Keratinocyte (primary cell): ENCODE measurements at regions not wholly inside any gene's neighbourhood (a gene's known extent, or its start where the extent isn't known, plus 50 kb on each side); places are given as distances from the start of the nearest gene placed in this dataset.

Source experiments
- DNase-seq: peaks from one replicate; pipeline ENCODE4 v3.0.0-alpha.2; 2011; ENCODE audit warnings: low read depth, missing footprints, low spot score
- FAIRE-seq: peaks from 2 replicates; lab custom pipeline; 2011; peaks lifted over from hg19 to GRCh38; lab: Jason Lieb, UNC
- H2AFZ ChIP-seq: 2 replicates; pipeline ENCODE4 v1.6.0; 2012; ENCODE audit warnings: low read length, control low read depth, inconsistent platforms; ENCODE audit not compliant: control insufficient read depth
- H3K27ac ChIP-seq: 2 replicates; pipeline ENCODE4 v1.5.1; 2011; ENCODE audit warnings: low read length; ENCODE audit not compliant: control insufficient read depth, insufficient read depth
- H3K27me3 ChIP-seq: 3 replicates; pipeline ENCODE4 v1.6.0; 2011; ENCODE audit warnings: low read length; ENCODE audit not compliant: control insufficient read depth, insufficient read depth; ENCODE audit errors: extremely low read depth
- H3K36me3 ChIP-seq, 2 experiments: 2 replicates in 1 of 2; 3 replicates in 1 of 2; pipeline ENCODE4 v1.5.1; 2011; ENCODE audit warnings: low read length in 2 of 2, mild to moderate bottlenecking in 1 of 2; ENCODE audit not compliant: control insufficient read depth in 2 of 2, insufficient read depth in 2 of 2; ENCODE audit errors: extremely low read depth in 1 of 2
- H3K4me1 ChIP-seq: 3 replicates; pipeline ENCODE4 v1.5.1; 2011; ENCODE audit warnings: low read length; ENCODE audit not compliant: control insufficient read depth, insufficient read depth; ENCODE audit errors: extremely low read depth
- H3K4me2 ChIP-seq: 3 replicates; pipeline ENCODE4 v1.6.0; 2011; ENCODE audit warnings: low read depth, low read length; ENCODE audit not compliant: control insufficient read depth, insufficient read depth; ENCODE audit errors: extremely low read depth
- H3K4me3 ChIP-seq, 3 experiments: fragments of 200-600 bp in 1 of 3; sonication (generic) in 1 of 3; 2 replicates in 2 of 3; 3 replicates in 1 of 3; pipeline ENCODE4 v1.5.1; 2011 to 2016; ENCODE audit warnings: low read length in 3 of 3, mild to moderate bottlenecking in 3 of 3, control low read depth in 2 of 3, inconsistent platforms in 1 of 3, low read depth in 1 of 3, mixed read lengths in 1 of 3, mixed run types in 1 of 3, moderate library complexity in 1 of 3; ENCODE audit not compliant: control insufficient read depth in 2 of 3, insufficient read depth in 2 of 3; ENCODE audit errors: extremely low read depth in 1 of 3
- H3K79me2 ChIP-seq: 2 replicates; pipeline ENCODE4 v1.6.0; 2012; ENCODE audit warnings: low read length; ENCODE audit not compliant: control insufficient read depth, insufficient read depth
- H3K9ac ChIP-seq: 3 replicates; pipeline ENCODE4 v1.6.0; 2011; ENCODE audit warnings: low read length; ENCODE audit not compliant: control insufficient read depth, insufficient read depth; ENCODE audit errors: extremely low read depth
- H3K9me1 ChIP-seq: 3 replicates; pipeline ENCODE4 v1.6.0; 2011; ENCODE audit warnings: low read length; ENCODE audit not compliant: control insufficient read depth, insufficient read depth; ENCODE audit errors: extremely low read depth
- H3K9me3 ChIP-seq: 2 replicates; pipeline ENCODE4 v1.5.1; 2012; ENCODE audit warnings: low read depth, low read length; ENCODE audit not compliant: control insufficient read depth
- H4K20me1 ChIP-seq: 3 replicates; pipeline ENCODE4 v1.6.0; 2011; ENCODE audit warnings: low read length; ENCODE audit not compliant: control insufficient read depth, insufficient read depth; ENCODE audit errors: extremely low read depth
- EZH2 ChIP-seq: IDR thresholded peaks from one replicate; pipeline ENCODE4 v1.6.1; 2012; ENCODE audit warnings: inconsistent platforms, mild to moderate bottlenecking, low read length, moderate library complexity
- dilution Hi-C: fragments of 300-500 bp; cut with MboI; formaldehyde crosslinking; loops from one replicate; pipeline ENCODE4 v1.7.0; 2020; ENCODE audit warnings: low sequenced_read_pairs; ENCODE audit not compliant: extremely low pct_ligation_motif_present
- TF ChIP-seq, protein P1 (sequence below), 3 experiments: IDR thresholded peaks in 1 of 3; conservative IDR thresholded peaks in 1 of 3; optimal IDR thresholded peaks in 1 of 3; 2 replicates in 2 of 3; 3 replicates in 1 of 3; pipeline versions ENCODE3 to v1.5.1; 2011; ENCODE audit warnings: low read length in 3 of 3, mild to moderate bottlenecking in 3 of 3, moderate library complexity in 2 of 3, control low read depth in 1 of 3, inconsistent platforms in 1 of 3; ENCODE audit not compliant: insufficient read depth in 2 of 3; ENCODE audit errors: extremely low read depth in 1 of 3

DNA sequence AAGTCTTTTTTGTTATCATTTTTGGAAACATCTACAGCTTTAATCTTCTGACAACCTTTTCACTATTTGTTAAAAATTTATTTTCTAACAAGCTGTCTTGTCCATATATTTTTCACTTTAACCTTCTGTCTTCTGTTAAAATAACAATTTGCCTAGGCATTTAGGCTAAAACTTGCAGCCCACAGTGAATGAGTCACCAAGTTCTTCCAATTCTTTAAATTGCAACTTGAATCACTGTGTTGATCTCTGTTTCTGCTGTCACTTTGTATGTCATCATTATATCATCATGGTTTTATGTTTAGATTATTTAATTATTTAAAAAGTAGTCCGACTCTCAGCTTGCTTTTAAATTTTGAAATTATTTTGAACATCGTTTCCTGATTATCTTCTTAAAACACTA, 473.8 kb upstream of the PTPRD start:
- FAIRE-seq: no peak
- no peak for TF ChIP-seq EZH2
- TF ChIP-seq, protein P1, sequence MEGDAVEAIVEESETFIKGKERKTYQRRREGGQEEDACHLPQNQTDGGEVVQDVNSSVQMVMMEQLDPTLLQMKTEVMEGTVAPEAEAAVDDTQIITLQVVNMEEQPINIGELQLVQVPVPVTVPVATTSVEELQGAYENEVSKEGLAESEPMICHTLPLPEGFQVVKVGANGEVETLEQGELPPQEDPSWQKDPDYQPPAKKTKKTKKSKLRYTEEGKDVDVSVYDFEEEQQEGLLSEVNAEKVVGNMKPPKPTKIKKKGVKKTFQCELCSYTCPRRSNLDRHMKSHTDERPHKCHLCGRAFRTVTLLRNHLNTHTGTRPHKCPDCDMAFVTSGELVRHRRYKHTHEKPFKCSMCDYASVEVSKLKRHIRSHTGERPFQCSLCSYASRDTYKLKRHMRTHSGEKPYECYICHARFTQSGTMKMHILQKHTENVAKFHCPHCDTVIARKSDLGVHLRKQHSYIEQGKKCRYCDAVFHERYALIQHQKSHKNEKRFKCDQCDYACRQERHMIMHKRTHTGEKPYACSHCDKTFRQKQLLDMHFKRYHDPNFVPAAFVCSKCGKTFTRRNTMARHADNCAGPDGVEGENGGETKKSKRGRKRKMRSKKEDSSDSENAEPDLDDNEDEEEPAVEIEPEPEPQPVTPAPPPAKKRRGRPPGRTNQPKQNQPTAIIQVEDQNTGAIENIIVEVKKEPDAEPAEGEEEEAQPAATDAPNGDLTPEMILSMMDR (optimal IDR thresholded peaks at IDR 0.05 in 1 of 3, IDR thresholded peaks at IDR 0.05 in 1 of 3, conservative IDR thresholded peaks at IDR 0.05 in 1 of 3; ENCODE audit: extremely low read depth in 1 of 3, insufficient read depth in 2 of 3, low read length in 3 of 3): no peak
- DNase-seq: no peak

DNA sequence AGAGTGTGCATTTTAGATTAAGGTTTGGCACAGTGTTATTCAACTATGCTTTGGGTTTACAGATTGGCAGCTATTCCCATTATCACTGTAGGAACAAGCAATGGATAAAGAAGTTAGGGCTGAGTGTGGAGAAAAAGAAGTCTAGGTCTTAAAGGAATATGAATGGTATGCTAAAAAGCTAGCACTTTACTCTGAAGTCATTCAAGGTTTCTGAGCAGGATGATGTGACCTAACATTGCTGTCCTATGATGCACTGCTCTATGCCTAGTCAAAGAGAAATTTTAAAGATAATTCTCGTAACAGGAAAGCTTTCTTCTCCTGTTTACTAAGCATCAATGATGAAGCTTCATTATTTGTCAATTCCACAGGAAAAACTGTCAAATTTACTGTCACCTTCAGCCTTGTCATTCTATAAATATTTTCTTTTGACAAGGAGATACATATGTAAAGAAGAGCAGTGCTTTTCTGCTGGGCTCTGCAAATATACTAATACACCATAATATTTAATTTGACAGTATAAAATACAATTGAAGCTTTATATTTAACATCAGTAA, 476.1 kb upstream of the PTPRD start:
- dilution Hi-C loops: no loop called here
- no peaks in the 10 kb centered on the region for H3K27me3 ChIP-seq
- DNase-seq: no peak
- H3K4me3 ChIP-seq: no peak overlapping the region
- H3K9me3 ChIP-seq: no peaks in the 10 kb centered on the region
- H3K4me1 ChIP-seq: no peaks in the 10 kb centered on the region
- no peak overlapping the region for H2AFZ ChIP-seq
- H3K4me2 ChIP-seq: no peak overlapping the region
- no peaks in the 10 kb centered on the region for H4K20me1 ChIP-seq
- no peaks in the 10 kb centered on the region for H3K36me3 ChIP-seq
- no peak overlapping the region for H3K27ac ChIP-seq
- no peaks in the 10 kb centered on the region for H3K9me1 ChIP-seq
- TF ChIP-seq, protein P1 (optimal IDR thresholded peaks at IDR 0.05 in 1 of 3, IDR thresholded peaks at IDR 0.05 in 1 of 3, conservative IDR thresholded peaks at IDR 0.05 in 1 of 3; ENCODE audit: extremely low read depth in 1 of 3, insufficient read depth in 2 of 3, low read length in 3 of 3): no peak
- no peak for TF ChIP-seq EZH2
- H3K9ac ChIP-seq: no peak overlapping the region
- no peaks in the 10 kb centered on the region for H3K79me2 ChIP-seq
- FAIRE-seq: no peak

More for the DNA sequence above, 473.8 kb upstream of the PTPRD start:
- no peaks in the 10 kb centered on the region for H3K79me2 ChIP-seq
- no peak overlapping the region for H3K9ac ChIP-seq
- H3K4me3 ChIP-seq: no peak overlapping the region
- H3K4me1 ChIP-seq: no peaks in the 10 kb centered on the region
- dilution Hi-C loops: no loop called here
- no peaks in the 10 kb centered on the region for H4K20me1 ChIP-seq
- H3K27ac ChIP-seq: no peak overlapping the region
- no peaks in the 10 kb centered on the region for H3K27me3 ChIP-seq
- H2AFZ ChIP-seq: no peak overlapping the region
- H3K4me2 ChIP-seq: no peak overlapping the region
- no peaks in the 10 kb centered on the region for H3K9me1 ChIP-seq
- no peaks in the 10 kb centered on the region for H3K9me3 ChIP-seq
- H3K36me3 ChIP-seq: no peaks in the 10 kb centered on the region
